ENCODE measurements at regions not wholly inside any gene's neighbourhood (a gene's known extent, or its start where the extent isn't known, plus 50 kb on each side); places are given as distances from the start of the nearest gene placed in this dataset.

GRCh38 chr21:37982496-37983318 lies 66.5 kb upstream of the KCNJ6 start:
- DNase-seq (ENCODE audit: low read depth) = no peak
- TF ChIP-seq CTCF (IDR thresholded peaks at IDR 0.05; ENCODE audit: insufficient read depth, low read length, poor library complexity, severe bottlenecking) = no peak
- Histone ChIP-seq H3K27me3 (ENCODE audit: control insufficient read depth, insufficient read depth, low read length) (no peaks in the 10 kb centered on the region), H3K4me3 (ENCODE audit: low read depth, low read length) (no peak overlapping the region), H3K36me3 (ENCODE audit: control insufficient read depth, insufficient read depth, low read length) (no peaks in the 10 kb centered on the region)

GRCh38 chr21:37983336-37984095 lies 67.3 kb upstream of the KCNJ6 start:
- TF ChIP-seq CTCF (IDR thresholded peaks at IDR 0.05; ENCODE audit: insufficient read depth, low read length, poor library complexity, severe bottlenecking) = no peak
- no peaks in the 10 kb centered on the region for H3K36me3 ChIP-seq (ENCODE audit: control insufficient read depth, insufficient read depth, low read length)
- H3K4me3 ChIP-seq (ENCODE audit: low read depth, low read length) = no peak overlapping the region
- no peaks in the 10 kb centered on the region for H3K27me3 ChIP-seq (ENCODE audit: control insufficient read depth, insufficient read depth, low read length)
- DNase-seq (ENCODE audit: low read depth) = peak; percentile 81

- H3K36me3 ChIP-seq (ENCODE audit: control insufficient read depth, insufficient read depth, low read length) = no peaks in the 10 kb centered on the region
- H3K27me3 ChIP-seq (ENCODE audit: control insufficient read depth, insufficient read depth, low read length) = no peaks in the 10 kb centered on the region
- no peak for DNase-seq (ENCODE audit: low read depth)
- no peak overlapping the region for H3K4me3 ChIP-seq (ENCODE audit: low read depth, low read length)
- TF ChIP-seq CTCF (IDR thresholded peaks at IDR 0.05; ENCODE audit: insufficient read depth, low read length, poor library complexity, severe bottlenecking) = no peak
These were observed 68.2 kb upstream of the KCNJ6 start for GRCh38 chr21:37984416-37984815.

GRCh38 chr21:37986000-37986399 lies 69.7 kb upstream of the KCNJ6 start:
- TF ChIP-seq CTCF (IDR thresholded peaks at IDR 0.05; ENCODE audit: insufficient read depth, low read length, poor library complexity, severe bottlenecking) = no peak
- Histone ChIP-seq H3K4me3 (ENCODE audit: low read depth, low read length) (no peak overlapping the region), H3K27me3 (ENCODE audit: control insufficient read depth, insufficient read depth, low read length) (no peaks in the 10 kb centered on the region), H3K36me3 (ENCODE audit: control insufficient read depth, insufficient read depth, low read length) (no peaks in the 10 kb centered on the region)
- no peak for DNase-seq (ENCODE audit: low read depth)

GRCh38 chr21:37986751-37987399 lies 70.6 kb upstream of the KCNJ6 start:
- no peak for DNase-seq (ENCODE audit: low read depth)
- Histone ChIP-seq H3K27me3 (ENCODE audit: control insufficient read depth, insufficient read depth, low read length) (no peaks in the 10 kb centered on the region), H3K4me3 (ENCODE audit: low read depth, low read length) (no peak overlapping the region), H3K36me3 (ENCODE audit: control insufficient read depth, insufficient read depth, low read length) (no peaks in the 10 kb centered on the region)
- TF ChIP-seq CTCF (IDR thresholded peaks at IDR 0.05; ENCODE audit: insufficient read depth, low read length, poor library complexity, severe bottlenecking) = no peak
